GM13976 (cell line): ENCODE measurements at regions not wholly inside any gene's neighbourhood (a gene's known extent, or its start where the extent isn't known, plus 50 kb on each side); places are given as distances from the start of the nearest gene placed in this dataset.
"Not testable (repeated sequence)": the region's sequence is repeated elsewhere in the genome, so short reads cannot be mapped to it uniquely, and the experiment has no call there.

Source experiments
- DNase-seq: peaks from one replicate; pipeline ENCODE4 v3.0.0; 2012; ENCODE audit warnings: low spot score
- in situ Hi-C: fragments of 300-500 bp; cut with MboI; formaldehyde crosslinking; loops from one replicate; pipeline ENCODE4 v1.12.0; 2022; ENCODE audit warnings: low sequenced_read_pairs, mixed read lengths, inconsistent platforms; ENCODE audit not compliant: unreplicated experiment
- TF ChIP-seq, protein P1 (sequence below): IDR thresholded peaks from 2 replicates; pipeline ENCODE4 v1.5.1; 2012; ENCODE audit warnings: borderline replicate concordance, mild to moderate bottlenecking; ENCODE audit not compliant: insufficient read depth; ENCODE audit errors: extremely low read depth, missing control alignments, control extremely low read depth

DNA sequence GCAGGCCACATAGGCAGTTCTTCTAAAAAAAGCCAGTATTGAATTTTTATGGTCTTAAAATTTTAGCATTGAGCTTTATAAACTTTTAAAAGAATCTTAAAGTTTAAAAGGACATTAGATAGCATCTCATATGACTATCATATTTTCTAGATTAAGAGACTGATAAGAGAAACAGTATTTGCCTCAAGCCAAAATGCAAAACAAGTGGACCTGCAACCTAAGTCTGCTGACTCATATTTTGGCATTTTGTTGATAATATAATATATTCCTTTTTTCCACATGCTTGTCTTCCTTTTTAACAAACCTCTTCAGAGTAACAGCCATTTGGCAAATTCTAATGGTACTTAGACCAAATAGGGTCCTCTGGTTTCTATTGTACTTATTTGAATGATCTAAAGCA lies 328.5 kb upstream of the GALNTL6 start:
- in situ Hi-C loops: no loop called here
- TF ChIP-seq, protein P1, sequence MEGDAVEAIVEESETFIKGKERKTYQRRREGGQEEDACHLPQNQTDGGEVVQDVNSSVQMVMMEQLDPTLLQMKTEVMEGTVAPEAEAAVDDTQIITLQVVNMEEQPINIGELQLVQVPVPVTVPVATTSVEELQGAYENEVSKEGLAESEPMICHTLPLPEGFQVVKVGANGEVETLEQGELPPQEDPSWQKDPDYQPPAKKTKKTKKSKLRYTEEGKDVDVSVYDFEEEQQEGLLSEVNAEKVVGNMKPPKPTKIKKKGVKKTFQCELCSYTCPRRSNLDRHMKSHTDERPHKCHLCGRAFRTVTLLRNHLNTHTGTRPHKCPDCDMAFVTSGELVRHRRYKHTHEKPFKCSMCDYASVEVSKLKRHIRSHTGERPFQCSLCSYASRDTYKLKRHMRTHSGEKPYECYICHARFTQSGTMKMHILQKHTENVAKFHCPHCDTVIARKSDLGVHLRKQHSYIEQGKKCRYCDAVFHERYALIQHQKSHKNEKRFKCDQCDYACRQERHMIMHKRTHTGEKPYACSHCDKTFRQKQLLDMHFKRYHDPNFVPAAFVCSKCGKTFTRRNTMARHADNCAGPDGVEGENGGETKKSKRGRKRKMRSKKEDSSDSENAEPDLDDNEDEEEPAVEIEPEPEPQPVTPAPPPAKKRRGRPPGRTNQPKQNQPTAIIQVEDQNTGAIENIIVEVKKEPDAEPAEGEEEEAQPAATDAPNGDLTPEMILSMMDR: no peak
- no peak for DNase-seq

GRCh38 chr4:171478181-171478580 lies 335.0 kb upstream of the GALNTL6 start:
- no peak for DNase-seq
- in situ Hi-C loops: no loop called here
- TF ChIP-seq, protein P1: no peak

- in situ Hi-C loops, DNase-seq: not testable (repeated sequence)
These were observed 338.1 kb upstream of the GALNTL6 start for GRCh38 chr4:171475111-171475510.

- DNase-seq: no peak
- TF ChIP-seq, protein P1: no peak
- in situ Hi-C loops: no loop called here
These were observed 340.0 kb upstream of the GALNTL6 start for GRCh38 chr4:171473155-171473554.

DNA sequence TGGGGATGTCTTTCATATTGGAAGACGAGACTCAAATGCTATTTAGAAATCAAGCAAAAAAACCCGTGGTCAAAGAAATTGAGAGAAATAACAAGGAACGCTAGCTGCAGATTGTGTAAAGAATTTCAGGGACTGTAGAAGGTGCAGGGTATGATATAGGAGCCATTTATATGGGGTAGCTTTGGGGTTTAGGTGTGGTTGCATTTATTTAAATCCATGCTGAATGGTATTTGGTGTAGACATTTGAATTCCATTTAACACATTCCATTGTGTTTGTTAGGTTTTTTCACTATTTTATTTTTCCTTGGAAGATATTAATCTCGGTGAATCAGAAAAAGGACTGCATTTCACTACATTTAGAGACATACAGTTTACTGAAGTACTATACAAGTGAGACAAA lies 341.0 kb upstream of the GALNTL6 start:
- in situ Hi-C loops: no loop called here
- DNase-seq: no peak
- TF ChIP-seq, protein P1: no peak

DNA sequence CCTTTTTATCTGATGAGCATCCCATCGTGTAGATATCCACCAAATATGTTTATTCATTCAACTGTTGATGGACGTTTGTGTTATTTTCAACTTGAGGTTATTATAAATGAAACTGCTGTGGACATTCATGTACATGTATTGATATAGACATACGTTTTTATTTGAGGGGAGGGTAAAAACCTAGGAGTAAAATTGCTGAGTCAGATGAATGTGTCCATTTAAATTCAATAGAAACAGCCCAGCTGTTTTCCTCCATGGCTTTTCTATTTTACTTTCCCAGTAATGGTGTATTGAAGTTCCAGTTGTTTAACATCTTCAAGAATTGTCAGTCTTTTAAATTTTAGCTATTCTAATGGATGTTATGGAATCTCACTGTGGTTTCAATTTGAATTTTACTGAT lies 348.7 kb upstream of the GALNTL6 start:
- DNase-seq: no peak
- TF ChIP-seq, protein P1: no peak
- in situ Hi-C loops: no loop called here

DNA sequence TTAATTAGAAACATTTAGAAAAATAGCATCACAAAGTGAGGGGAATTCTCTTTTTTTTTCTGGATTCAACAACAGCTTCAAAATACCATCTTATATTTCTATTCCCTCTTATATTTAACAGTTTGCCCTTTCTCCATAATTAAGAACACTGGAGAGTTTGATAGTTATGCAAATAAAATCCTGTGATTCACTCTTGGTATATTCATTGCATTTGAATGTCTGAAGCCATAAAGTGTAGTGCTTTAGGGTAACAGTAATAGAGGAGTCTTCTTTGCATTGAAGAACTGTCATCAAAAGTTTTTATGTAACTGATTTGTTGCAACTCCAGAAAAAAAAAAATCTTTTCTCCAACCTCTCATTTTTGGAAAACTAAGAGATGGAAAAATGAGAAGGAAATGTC lies 352.0 kb upstream of the GALNTL6 start:
- in situ Hi-C loops: no loop called here
- DNase-seq: no peak
- TF ChIP-seq, protein P1: no peak

DNA sequence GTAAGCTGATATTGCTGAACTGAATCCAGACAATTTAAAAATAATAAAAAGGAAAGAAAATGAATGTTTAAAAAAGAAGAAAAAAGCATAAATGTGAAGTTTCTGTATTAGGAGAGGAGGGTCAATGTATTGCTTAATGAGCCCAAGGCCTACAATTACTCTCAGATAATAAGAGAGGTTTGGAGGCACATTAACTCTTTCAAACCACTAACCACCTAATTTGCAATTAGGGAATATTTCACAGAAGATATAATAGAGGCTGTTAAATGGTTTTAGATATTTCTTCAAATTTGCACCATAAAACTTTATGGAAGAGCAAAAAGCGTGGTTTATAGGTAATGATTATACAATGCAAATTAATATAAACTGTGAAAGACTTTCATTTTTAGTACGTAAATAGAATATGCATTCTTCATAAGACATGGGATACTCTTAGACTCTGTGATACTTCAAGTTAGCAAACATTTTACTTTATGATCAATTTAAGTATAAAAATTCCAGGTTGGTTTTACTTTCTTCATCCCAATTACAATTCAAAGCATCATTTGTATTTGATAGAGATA lies 364.2 kb upstream of the GALNTL6 start:
- no peak for DNase-seq
- TF ChIP-seq, protein P1: no peak
- in situ Hi-C loops: no loop called here
